PFSK-1 (cell line): ENCODE measurements at regions not wholly inside any gene's neighbourhood (a gene's known extent, or its start where the extent isn't known, plus 50 kb on each side); places are given as distances from the start of the nearest gene placed in this dataset.

Source experiments
- FOXP2 ChIP-seq: optimal IDR thresholded peaks from 2 replicates; pipeline ENCODE3; 2011; ENCODE audit warnings: borderline replicate concordance, control low read depth, inconsistent platforms; ENCODE audit not compliant: insufficient read depth; ENCODE audit errors: extremely low read length, extremely low read depth
- POLR2AphosphoS5 ChIP-seq: IDR thresholded peaks from 2 replicates; pipeline ENCODE4 v1.6.1; 2012; ENCODE audit warnings: low read depth, mild to moderate bottlenecking, control low read depth, low read length, moderate library complexity
- REST ChIP-seq, 2 experiments: IDR thresholded peaks; 2 replicates each; pipeline versions ENCODE4 v1.6.1 to v1.8.0; 2011 to 2012; ENCODE audit warnings: low read depth in 2 of 2, low read length in 2 of 2, control low read depth in 1 of 2, inconsistent platforms in 1 of 2, mild to moderate bottlenecking in 1 of 2, moderate library complexity in 1 of 2; ENCODE audit not compliant: insufficient read depth in 1 of 2
- SIN3A ChIP-seq: IDR thresholded peaks from 2 replicates; pipeline ENCODE4 v1.6.1; 2012; ENCODE audit warnings: mild to moderate bottlenecking, low read length, moderate library complexity, borderline replicate concordance; ENCODE audit not compliant: insufficient read depth
- TAF1 ChIP-seq: IDR thresholded peaks from 2 replicates; pipeline ENCODE4 v1.6.1; 2012; ENCODE audit warnings: low read length, control low read depth, borderline replicate concordance; ENCODE audit not compliant: insufficient read depth

- TF ChIP-seq FOXP2 (no peak), TAF1 (no peak), POLR2AphosphoS5 (no peak), REST (IDR thresholded peaks at IDR 0.05; ENCODE audit: insufficient read depth in 1 of 2, low read depth in 2 of 2, low read length in 2 of 2) (no peak), SIN3A (no peak)
Observed at GRCh38 chr4:96887857-96888256, 1048.0 kb downstream of the PDHA2 start.

GRCh38 chr4:96894621-96895020, 1054.7 kb downstream of the PDHA2 start:
- TF ChIP-seq SIN3A (no peak), POLR2AphosphoS5 (no peak), REST (IDR thresholded peaks at IDR 0.05; ENCODE audit: insufficient read depth in 1 of 2, low read depth in 2 of 2, low read length in 2 of 2) (no peak)

- TF ChIP-seq REST (IDR thresholded peaks at IDR 0.05; ENCODE audit: insufficient read depth in 1 of 2, low read depth in 2 of 2, low read length in 2 of 2), result no peak
Observed at GRCh38 chr4:96895826-96896225, 1055.9 kb downstream of the PDHA2 start.

- TF ChIP-seq POLR2AphosphoS5 (no peak), SIN3A (no peak), FOXP2 (no peak), REST (IDR thresholded peaks at IDR 0.05; ENCODE audit: insufficient read depth in 1 of 2, low read depth in 2 of 2, low read length in 2 of 2) (no peak), TAF1 (no peak)
Observed at GRCh38 chr4:96912716-96913115, 1072.8 kb downstream of the PDHA2 start.

- TF ChIP-seq TAF1, result no peak
- no peak for TF ChIP-seq SIN3A
- no peak for TF ChIP-seq REST (IDR thresholded peaks at IDR 0.05; ENCODE audit: insufficient read depth in 1 of 2, low read depth in 2 of 2, low read length in 2 of 2)
- no peak for TF ChIP-seq FOXP2
- no peak for TF ChIP-seq POLR2AphosphoS5
Observed at GRCh38 chr4:96913441-96914080, 1073.7 kb downstream of the PDHA2 start.
